Ascending aorta (tissue), 2 donors: ENCODE measurements at regions not wholly inside any gene's neighbourhood (a gene's known extent, or its start where the extent isn't known, plus 50 kb on each side); places are given as distances from the start of the nearest gene placed in this dataset.

Experiments
- DNase-seq, 2 donors: peaks; one replicate each; pipeline ENCODE4 v3.0.0-alpha.2; 2019; ENCODE audit warnings: low spot score in 2 of 2
- H3K27ac ChIP-seq, 2 donors: fragments of 200-600 bp; sonication (generic); one replicate each; pipeline ENCODE4 v1.5.1; 2016 to 2017; ENCODE audit warnings: mild to moderate bottlenecking in 1 of 2
- H3K27me3 ChIP-seq: fragments of 200-600 bp; sonication (generic); one replicate; pipeline ENCODE4 v1.5.1; 2017
- H3K36me3 ChIP-seq, 2 donors: fragments of 200-600 bp; sonication (generic); one replicate each; pipeline ENCODE4 v1.5.1; 2016
- H3K4me1 ChIP-seq, 2 donors: fragments of 200-600 bp; sonication (generic); one replicate each; pipeline ENCODE4 v1.5.1; 2016 to 2017; ENCODE audit warnings: mild to moderate bottlenecking in 1 of 2
- H3K4me3 ChIP-seq, 2 donors: fragments of 200-600 bp; sonication (generic); one replicate each; pipeline ENCODE4 v1.5.1; 2016 to 2017; ENCODE audit warnings: mild to moderate bottlenecking in 1 of 2
- H3K9me3 ChIP-seq, 2 donors: fragments of 200-600 bp; sonication (generic); one replicate each; pipeline ENCODE4 v1.5.1; 2016
- intact Hi-C: fragments of 100-400 bp; cut with DNase I; formaldehyde crosslinking; loops from one replicate; pipeline ENCODE4 v1.15.1; 2023
- TF ChIP-seq, protein P1 (sequence below), 3 experiments: fragments of 200-600 bp in 2 of 3; fragments of 450-650 bp in 1 of 3; sonication (generic) in 2 of 3; IDR thresholded peaks; one replicate each; pipeline ENCODE4 v1.5.1; 2016 to 2019; ENCODE audit warnings: antibody characterized with exemption in 3 of 3, mild to moderate bottlenecking in 1 of 3, moderate library complexity in 1 of 3

DNA sequence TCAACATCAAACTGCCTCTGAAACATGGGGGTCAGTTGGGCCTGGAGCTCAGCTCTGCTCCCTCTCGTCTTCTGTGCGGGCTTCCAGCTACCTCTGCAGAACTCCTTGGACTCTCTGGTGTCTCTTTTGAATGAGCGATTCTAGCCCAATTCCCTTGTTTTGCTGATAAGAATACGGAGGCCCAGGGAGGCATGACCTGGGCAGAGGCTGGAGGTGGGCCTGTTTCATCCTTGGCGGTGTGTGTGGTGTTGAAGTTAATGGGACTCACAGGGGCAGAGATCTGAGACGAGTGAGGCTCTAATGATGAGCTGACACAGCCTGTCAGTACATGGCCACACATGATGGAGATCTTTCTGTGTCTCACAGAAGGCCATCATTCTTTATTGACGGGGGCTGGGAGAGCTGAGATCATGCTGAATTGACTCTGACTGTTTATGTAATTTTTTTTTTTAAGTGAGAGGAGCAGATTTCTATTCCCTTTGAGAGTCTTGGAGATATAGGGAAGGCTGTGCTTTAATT, 134.5 kb downstream of the URB2 start:
- Histone ChIP-seq H3K4me3 (no peak overlapping the region), H3K27ac (no peak overlapping the region), H3K4me1 (no peaks in the 10 kb centered on the region), H3K27me3 (no peaks in the 10 kb centered on the region), H3K9me3 (no peaks in the 10 kb centered on the region), H3K36me3 (no peaks in the 10 kb centered on the region)
- TF ChIP-seq, protein P1, sequence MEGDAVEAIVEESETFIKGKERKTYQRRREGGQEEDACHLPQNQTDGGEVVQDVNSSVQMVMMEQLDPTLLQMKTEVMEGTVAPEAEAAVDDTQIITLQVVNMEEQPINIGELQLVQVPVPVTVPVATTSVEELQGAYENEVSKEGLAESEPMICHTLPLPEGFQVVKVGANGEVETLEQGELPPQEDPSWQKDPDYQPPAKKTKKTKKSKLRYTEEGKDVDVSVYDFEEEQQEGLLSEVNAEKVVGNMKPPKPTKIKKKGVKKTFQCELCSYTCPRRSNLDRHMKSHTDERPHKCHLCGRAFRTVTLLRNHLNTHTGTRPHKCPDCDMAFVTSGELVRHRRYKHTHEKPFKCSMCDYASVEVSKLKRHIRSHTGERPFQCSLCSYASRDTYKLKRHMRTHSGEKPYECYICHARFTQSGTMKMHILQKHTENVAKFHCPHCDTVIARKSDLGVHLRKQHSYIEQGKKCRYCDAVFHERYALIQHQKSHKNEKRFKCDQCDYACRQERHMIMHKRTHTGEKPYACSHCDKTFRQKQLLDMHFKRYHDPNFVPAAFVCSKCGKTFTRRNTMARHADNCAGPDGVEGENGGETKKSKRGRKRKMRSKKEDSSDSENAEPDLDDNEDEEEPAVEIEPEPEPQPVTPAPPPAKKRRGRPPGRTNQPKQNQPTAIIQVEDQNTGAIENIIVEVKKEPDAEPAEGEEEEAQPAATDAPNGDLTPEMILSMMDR (IDR thresholded peaks at IDR 0.05): no peak
- intact Hi-C loops: no loop called here
- no peak for DNase-seq

DNA sequence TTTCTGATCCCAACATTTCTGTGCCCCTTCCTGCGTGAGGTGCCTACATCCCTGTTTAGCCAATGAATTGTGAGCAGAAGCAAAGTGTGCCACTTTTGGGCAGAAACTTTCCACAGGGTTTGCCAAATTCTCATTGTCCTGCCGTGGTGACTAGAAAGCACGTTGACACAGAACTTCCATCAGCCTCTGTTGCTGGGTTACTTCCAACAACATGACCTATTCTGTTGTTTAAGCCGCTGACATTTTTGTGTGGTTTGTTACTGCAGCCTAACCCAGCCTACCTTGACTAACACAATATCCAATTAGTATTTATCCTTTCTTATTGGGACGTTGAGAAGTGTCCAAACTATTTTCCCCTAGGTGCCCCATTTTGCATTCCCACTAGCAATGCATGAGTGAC, 136.8 kb downstream of the URB2 start:
- no peak overlapping the region for H3K27ac ChIP-seq
- TF ChIP-seq, protein P1 (IDR thresholded peaks at IDR 0.05): no peak
- intact Hi-C loops: no loop called here

DNA sequence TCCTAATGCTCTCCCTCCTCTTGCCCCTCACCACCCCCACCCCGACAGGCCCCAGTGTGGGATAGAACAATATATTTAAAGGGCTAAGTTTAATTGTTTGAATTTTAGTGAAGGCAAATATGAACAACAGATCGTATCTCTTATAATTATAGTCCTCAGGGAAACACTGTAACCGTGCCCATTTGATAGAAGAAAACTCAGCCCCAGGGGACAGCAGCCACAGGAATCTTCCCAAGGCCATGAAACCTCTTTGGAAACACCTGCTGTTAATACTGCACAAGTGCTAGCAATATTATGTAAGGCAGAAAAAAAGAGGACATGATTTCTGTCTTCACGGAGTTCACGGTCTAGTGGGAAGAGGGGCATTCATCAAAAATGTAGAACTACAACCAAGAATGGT, 142.2 kb downstream of the URB2 start:
- DNase-seq: no peak
- H3K27me3 ChIP-seq: no peaks in the 10 kb centered on the region
- H3K4me1 ChIP-seq: no peaks in the 10 kb centered on the region
- no peak overlapping the region for H3K4me3 ChIP-seq
- intact Hi-C loops: no loop called here
- no peaks in the 10 kb centered on the region for H3K9me3 ChIP-seq
- TF ChIP-seq, protein P1 (IDR thresholded peaks at IDR 0.05): no peak
- no peak overlapping the region for H3K27ac ChIP-seq
- no peaks in the 10 kb centered on the region for H3K36me3 ChIP-seq

More for the DNA sequence above, 136.8 kb downstream of the URB2 start:
- no peaks in the 10 kb centered on the region for H3K27me3 ChIP-seq
- no peak overlapping the region for H3K4me3 ChIP-seq
- H3K4me1 ChIP-seq: no peaks in the 10 kb centered on the region
- no peak for DNase-seq
- no peaks in the 10 kb centered on the region for H3K9me3 ChIP-seq
- H3K36me3 ChIP-seq: no peaks in the 10 kb centered on the region

DNA sequence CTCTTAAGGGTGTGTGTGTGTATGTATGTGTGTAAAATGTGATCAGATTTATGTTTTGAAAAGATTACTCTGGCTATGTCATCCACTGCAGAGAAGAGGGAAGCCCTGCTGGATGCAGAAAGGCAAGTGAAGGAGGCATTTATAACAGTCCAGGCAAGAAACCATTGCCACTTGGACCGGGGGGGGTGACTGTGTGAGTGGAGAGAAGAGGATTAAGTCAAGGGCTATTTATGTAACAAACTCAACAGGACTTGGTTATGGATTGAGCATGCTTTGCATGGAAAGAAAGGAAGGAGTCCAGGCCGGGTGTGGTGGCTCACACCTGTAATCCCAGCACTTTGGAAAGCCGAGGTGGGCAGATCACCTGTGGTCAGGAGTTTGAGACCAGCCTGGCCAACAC, 143.0 kb downstream of the URB2 start:
- H3K9me3 ChIP-seq: no peaks in the 10 kb centered on the region
- no peaks in the 10 kb centered on the region for H3K4me1 ChIP-seq
- H3K27me3 ChIP-seq: no peaks in the 10 kb centered on the region
- DNase-seq: no peak
- no peaks in the 10 kb centered on the region for H3K36me3 ChIP-seq
- no peak overlapping the region for H3K4me3 ChIP-seq
- no peak overlapping the region for H3K27ac ChIP-seq
- TF ChIP-seq, protein P1 (IDR thresholded peaks at IDR 0.05): no peak
- intact Hi-C loops: no loop called here

DNA sequence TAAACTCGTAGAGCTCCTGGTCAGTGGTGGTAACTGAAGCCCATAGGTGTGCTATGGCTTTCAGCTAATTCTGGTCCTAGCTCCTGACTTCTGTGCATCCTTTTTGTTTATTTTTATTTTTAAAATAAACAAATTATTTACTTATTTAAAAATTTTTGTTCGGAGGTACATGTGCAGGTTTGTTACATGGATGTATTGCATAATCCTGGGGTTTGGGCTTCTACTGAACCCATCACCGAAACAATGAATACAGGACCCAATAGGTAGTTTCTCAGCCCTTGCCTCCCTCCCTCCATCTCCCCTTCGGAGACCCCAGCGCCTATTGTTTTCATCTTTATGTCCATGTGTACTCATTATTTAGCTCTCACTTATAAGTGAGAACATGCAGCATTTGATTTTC, 143.8 kb downstream of the URB2 start:
- no peak for DNase-seq
- intact Hi-C loops: no loop called here

More for the DNA sequence above, 143.8 kb downstream of the URB2 start:
- TF ChIP-seq, protein P1 (IDR thresholded peaks at IDR 0.05): no peak
- no peaks in the 10 kb centered on the region for H3K27me3 ChIP-seq
- H3K9me3 ChIP-seq: no peaks in the 10 kb centered on the region
- H3K36me3 ChIP-seq: no peaks in the 10 kb centered on the region
- H3K4me1 ChIP-seq: no peaks in the 10 kb centered on the region
- no peak overlapping the region for H3K27ac ChIP-seq
- no peak overlapping the region for H3K4me3 ChIP-seq
